Ovary (tissue), 7 donors: ENCODE measurements at regions not wholly inside any gene's neighbourhood (a gene's known extent, or its start where the extent isn't known, plus 50 kb on each side); places are given as distances from the start of the nearest gene placed in this dataset.

ENCODE experiments used
- DNase-seq, 5 donors: peaks; one replicate each; pipeline ENCODE4 v3.0.0-alpha.2; 2019 to 2020
- H3K27ac ChIP-seq, 2 donors: fragments of 200-600 bp; one replicate each; pipeline versions ENCODE4 v1.5.1 to v1.8.0; 2019 to 2022
- H3K27me3 ChIP-seq: fragments of 200-600 bp; one replicate; pipeline ENCODE4 v1.8.0; 2022
- H3K36me3 ChIP-seq: fragments of 200-600 bp; sonication (generic); one replicate; pipeline ENCODE4 v1.5.1; 2019
- H3K4me1 ChIP-seq: one replicate; pipeline ENCODE4 v1.8.1; 2013; ENCODE audit warnings: mild to moderate bottlenecking, moderate library complexity; ENCODE audit not compliant: insufficient read depth
- H3K4me3 ChIP-seq: fragments of 200-600 bp; sonication (generic); one replicate; pipeline ENCODE4 v1.5.1; 2017
- H3K9me3 ChIP-seq, 2 donors: fragments of 200-600 bp in 1 of 2; sonication (generic) in 1 of 2; one replicate each; pipeline versions ENCODE4 v1.5.1 to v1.8.1; 2013 to 2019; ENCODE audit warnings: mild to moderate bottlenecking in 1 of 2, moderate library complexity in 1 of 2
- EP300 ChIP-seq: sonication (generic); formaldehyde crosslinking; IDR thresholded peaks from one replicate; pipeline ENCODE4 v1.6.1; 2017; ENCODE audit warnings: antibody characterized with exemption
- POLR2A ChIP-seq: fragments of 450-650 bp; IDR thresholded peaks from one replicate; pipeline ENCODE4 v1.6.1; 2017; ENCODE audit warnings: antibody characterized with exemption, mild to moderate bottlenecking, moderate library complexity
- WGBS, 3 donors: extraction: QIAGEN DNeasy Blood & Tissue Kit in 1 of 3; methylation state at CpG; one replicate each; pipeline versions ENCODE4 v1.1.5 to v1.1.7; 2013 to 2017; 5-methylcytosine and 5-hydroxymethylcytosine counted together
- intact Hi-C, 4 donors: fragments of 100-400 bp; cut with DNase I; formaldehyde crosslinking; loops; one replicate each; pipeline versions ENCODE4 v1.11.0 to v1.15.1; 2022 to 2023
- TF ChIP-seq, protein P1 (sequence below), 3 donors: fragments of 450-650 bp in 2 of 3; fragments of 200-600 bp in 1 of 3; IDR thresholded peaks; one replicate each; pipeline versions ENCODE4 v1.5.1 to v1.8.0; 2016 to 2022; ENCODE audit warnings: antibody characterized with exemption in 3 of 3, mild to moderate bottlenecking in 1 of 3
- donor health status: DM: no; HTN: no; CAD: no; lungs with moderate emphysema.
- donor health status: DM: no; HTN: no; CAD: no.
- donor health status: Bipolar disorder and iron deficiency.
- donor health status: DM: no; HTN: no; CAD: no.
- donor health status: DM: yes; HTN: yes; CAD: no.

GRCh38 chr11:43581370-43582023, 99.0 kb upstream of the HSD17B12 start:
- WGBS, 3 donors, result 1 to 2% (median 2%) methylated on average over 39 of the region's 39 CpGs
- Histone ChIP-seq H3K36me3 (no peaks in the 10 kb centered on the region), H3K4me3 (no peak overlapping the region), H3K9me3 (no peaks in the 10 kb centered on the region), H3K27ac (no peak overlapping the region), H3K4me1 (peaks cover 10% of the 10 kb centered on the region), H3K27me3 (no peaks in the 10 kb centered on the region)
- TF ChIP-seq POLR2A, result no peak
- TF ChIP-seq, protein P1, sequence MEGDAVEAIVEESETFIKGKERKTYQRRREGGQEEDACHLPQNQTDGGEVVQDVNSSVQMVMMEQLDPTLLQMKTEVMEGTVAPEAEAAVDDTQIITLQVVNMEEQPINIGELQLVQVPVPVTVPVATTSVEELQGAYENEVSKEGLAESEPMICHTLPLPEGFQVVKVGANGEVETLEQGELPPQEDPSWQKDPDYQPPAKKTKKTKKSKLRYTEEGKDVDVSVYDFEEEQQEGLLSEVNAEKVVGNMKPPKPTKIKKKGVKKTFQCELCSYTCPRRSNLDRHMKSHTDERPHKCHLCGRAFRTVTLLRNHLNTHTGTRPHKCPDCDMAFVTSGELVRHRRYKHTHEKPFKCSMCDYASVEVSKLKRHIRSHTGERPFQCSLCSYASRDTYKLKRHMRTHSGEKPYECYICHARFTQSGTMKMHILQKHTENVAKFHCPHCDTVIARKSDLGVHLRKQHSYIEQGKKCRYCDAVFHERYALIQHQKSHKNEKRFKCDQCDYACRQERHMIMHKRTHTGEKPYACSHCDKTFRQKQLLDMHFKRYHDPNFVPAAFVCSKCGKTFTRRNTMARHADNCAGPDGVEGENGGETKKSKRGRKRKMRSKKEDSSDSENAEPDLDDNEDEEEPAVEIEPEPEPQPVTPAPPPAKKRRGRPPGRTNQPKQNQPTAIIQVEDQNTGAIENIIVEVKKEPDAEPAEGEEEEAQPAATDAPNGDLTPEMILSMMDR (IDR thresholded peaks at IDR 0.05), result no peak
- no peak for TF ChIP-seq EP300
- no peak for DNase-seq
- intact Hi-C loops, result no loop called here

GRCh38 chr11:43582024-43582862, 98.3 kb upstream of the HSD17B12 start:
- no peaks in the 10 kb centered on the region for H3K36me3 ChIP-seq
- peaks cover 8% of the 10 kb centered on the region for H3K4me1 ChIP-seq
- intact Hi-C loops, result no loop called here
- no peak for DNase-seq
- no peak overlapping the region for H3K4me3 ChIP-seq
- 6 to 7% (median 6%) methylated on average over 37 of the region's 37 CpGs for WGBS, 3 donors
- TF ChIP-seq, protein P1 (IDR thresholded peaks at IDR 0.05), result no peak
- TF ChIP-seq POLR2A (no peak), EP300 (no peak)
- no peaks in the 10 kb centered on the region for H3K27me3 ChIP-seq
- no peak overlapping the region for H3K27ac ChIP-seq
- no peaks in the 10 kb centered on the region for H3K9me3 ChIP-seq

DNA sequence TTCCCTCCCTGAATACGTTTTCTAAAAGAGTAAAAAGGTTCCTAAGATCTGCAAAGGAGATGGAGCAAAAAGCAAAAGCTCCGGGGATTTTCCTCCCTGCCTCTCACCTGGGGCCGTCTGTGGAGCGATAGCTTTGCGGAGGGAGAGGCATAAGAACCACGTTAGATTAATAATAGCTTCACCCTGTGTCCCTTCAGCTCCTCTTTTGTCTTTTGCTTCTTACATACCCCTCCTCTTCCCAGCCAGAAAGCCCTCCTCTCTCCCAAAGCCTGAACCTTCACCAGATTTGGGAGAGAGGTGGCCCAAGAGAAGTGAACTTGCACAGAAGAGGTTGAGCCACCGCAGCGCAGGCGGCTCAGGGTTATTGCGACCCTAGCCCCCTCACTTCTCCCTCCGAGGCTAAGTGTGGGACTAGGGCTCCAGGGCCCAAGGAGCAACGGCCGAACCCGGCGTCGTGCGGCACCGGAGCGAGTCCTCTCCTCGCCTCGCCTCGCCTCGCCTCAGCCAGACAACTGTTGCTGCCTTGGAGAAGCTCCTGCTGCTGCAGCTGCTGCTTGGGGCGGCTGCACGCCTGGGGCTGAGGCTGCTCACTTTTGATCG, 97.6 kb upstream of the HSD17B12 start:
- 13 to 19% (median 15%) methylated on average over 26 of the region's 26 CpGs for WGBS, 3 donors
- no peak for DNase-seq

GRCh38 chr11:43583548-43583947, 97.0 kb upstream of the HSD17B12 start:
- Histone ChIP-seq H3K4me3 (no peak overlapping the region), H3K36me3 (no peaks in the 10 kb centered on the region), H3K27me3 (no peaks in the 10 kb centered on the region), H3K4me1 (peaks cover 8% of the 10 kb centered on the region), H3K27ac (no peak overlapping the region), H3K9me3 (no peaks in the 10 kb centered on the region)
- WGBS, 3 donors, result 17 to 20% (median 19%) methylated on average over 5 to 6 of the region's 6 CpGs
- intact Hi-C loops, result no loop called here
- DNase-seq, result no peak
- TF ChIP-seq EP300, result no peak
- no peak for TF ChIP-seq POLR2A
- TF ChIP-seq, protein P1 (IDR thresholded peaks at IDR 0.05), result no peak

More for the DNA sequence above, 97.6 kb upstream of the HSD17B12 start:
- H3K9me3 ChIP-seq, result no peaks in the 10 kb centered on the region
- no peak overlapping the region for H3K27ac ChIP-seq
- intact Hi-C loops, result no loop called here
- no peak for TF ChIP-seq POLR2A
- TF ChIP-seq, protein P1 (IDR thresholded peaks at IDR 0.05), result no peak
- TF ChIP-seq EP300, result no peak
- no peaks in the 10 kb centered on the region for H3K27me3 ChIP-seq
- H3K4me3 ChIP-seq, result no peak overlapping the region
- H3K4me1 ChIP-seq, result peaks cover 8% of the 10 kb centered on the region
- no peaks in the 10 kb centered on the region for H3K36me3 ChIP-seq
